Liver (tissue), 3 donors: ENCODE measurements at regions not wholly inside any gene's neighbourhood (a gene's known extent, or its start where the extent isn't known, plus 50 kb on each side); places are given as distances from the start of the nearest gene placed in this dataset.

Experiments
- EGR1 ChIP-seq, 2 donors: IDR thresholded peaks; 2 replicates each; pipeline ENCODE4 v1.6.1; 2016 to 2018; ENCODE audit warnings: antibody characterized with exemption in 2 of 2, low read depth in 2 of 2
- FOXA1 ChIP-seq: IDR thresholded peaks from 2 replicates; pipeline ENCODE4 v1.6.1; 2016; ENCODE audit warnings: antibody characterized with exemption
- GABPA ChIP-seq, 2 donors: IDR thresholded peaks in 1 of 2; conservative IDR thresholded peaks in 1 of 2; 2 replicates each; pipeline ENCODE4 v1.6.1; 2016; ENCODE audit warnings: antibody characterized with exemption in 2 of 2, mild to moderate bottlenecking in 1 of 2, moderate library complexity in 1 of 2
- JUND ChIP-seq, 2 donors: IDR thresholded peaks; 2 replicates each; pipeline ENCODE4 v1.6.1; 2016; ENCODE audit warnings: antibody characterized with exemption in 2 of 2
- NR2F2 ChIP-seq: IDR thresholded peaks from 2 replicates; pipeline ENCODE4 v1.6.1; 2016; ENCODE audit warnings: antibody characterized with exemption
- RXRA ChIP-seq, 2 donors: IDR thresholded peaks; 2 replicates each; pipeline ENCODE4 v1.6.1; 2017 to 2018; ENCODE audit warnings: antibody characterized with exemption in 2 of 2, mild to moderate bottlenecking in 1 of 2
- SP1 ChIP-seq: IDR thresholded peaks from 2 replicates; pipeline ENCODE4 v1.6.1; 2018; ENCODE audit warnings: antibody characterized with exemption, mild to moderate bottlenecking
- TAF1 ChIP-seq: conservative IDR thresholded peaks from 2 replicates; pipeline ENCODE4 v1.6.1; 2016; ENCODE audit warnings: antibody characterized with exemption, mild to moderate bottlenecking
- YY1 ChIP-seq: IDR thresholded peaks from 2 replicates; pipeline ENCODE4 v1.6.1; 2016; ENCODE audit warnings: antibody characterized with exemption, mild to moderate bottlenecking
- TF ChIP-seq, protein P1 (sequence below): IDR thresholded peaks from 2 replicates; pipeline ENCODE4 v1.6.1; 2016; ENCODE audit warnings: antibody characterized with exemption
- TF ChIP-seq, protein P2 (sequence below): fragments of 150-350 bp; IDR thresholded peaks from 2 replicates; pipeline ENCODE4 v1.5.1; 2017; ENCODE audit warnings: improper control_type of control experiment, low read depth, low read length; ENCODE audit not compliant: missing input control
- TF ChIP-seq, protein P3 (sequence below): IDR thresholded peaks from 2 replicates; pipeline ENCODE4 v1.6.1; 2016; ENCODE audit warnings: antibody characterized with exemption, mild to moderate bottlenecking
- TF ChIP-seq, protein P4 (sequence below): IDR thresholded peaks from 2 replicates; pipeline ENCODE4 v1.6.1; 2016; ENCODE audit warnings: antibody characterized with exemption
- donor health status: healthy.
- donor health status: healthy.

DNA sequence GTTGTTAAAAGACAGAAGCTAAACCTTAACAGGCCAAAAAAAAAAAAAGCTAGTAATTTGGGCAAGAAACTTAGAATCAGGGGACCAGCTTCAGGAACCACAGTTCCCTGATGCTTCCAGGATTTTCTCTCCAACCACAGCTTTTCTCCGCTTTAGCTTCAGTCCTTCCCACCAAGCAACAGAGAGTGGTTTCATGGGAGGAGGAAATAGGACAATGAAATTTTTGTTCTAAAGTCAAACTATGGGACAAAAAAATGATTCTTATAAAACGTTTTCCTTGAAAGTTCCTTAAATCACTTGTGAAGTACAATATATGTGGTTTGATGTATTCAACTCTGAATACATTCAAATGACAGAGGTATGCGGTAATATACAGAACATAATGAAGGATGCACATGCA is 71.0 kb upstream of the DHX15 start:
- TF ChIP-seq, protein P1, sequence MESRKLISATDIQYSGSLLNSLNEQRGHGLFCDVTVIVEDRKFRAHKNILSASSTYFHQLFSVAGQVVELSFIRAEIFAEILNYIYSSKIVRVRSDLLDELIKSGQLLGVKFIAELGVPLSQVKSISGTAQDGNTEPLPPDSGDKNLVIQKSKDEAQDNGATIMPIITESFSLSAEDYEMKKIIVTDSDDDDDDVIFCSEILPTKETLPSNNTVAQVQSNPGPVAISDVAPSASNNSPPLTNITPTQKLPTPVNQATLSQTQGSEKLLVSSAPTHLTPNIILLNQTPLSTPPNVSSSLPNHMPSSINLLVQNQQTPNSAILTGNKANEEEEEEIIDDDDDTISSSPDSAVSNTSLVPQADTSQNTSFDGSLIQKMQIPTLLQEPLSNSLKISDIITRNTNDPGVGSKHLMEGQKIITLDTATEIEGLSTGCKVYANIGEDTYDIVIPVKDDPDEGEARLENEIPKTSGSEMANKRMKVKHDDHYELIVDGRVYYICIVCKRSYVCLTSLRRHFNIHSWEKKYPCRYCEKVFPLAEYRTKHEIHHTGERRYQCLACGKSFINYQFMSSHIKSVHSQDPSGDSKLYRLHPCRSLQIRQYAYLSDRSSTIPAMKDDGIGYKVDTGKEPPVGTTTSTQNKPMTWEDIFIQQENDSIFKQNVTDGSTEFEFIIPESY, result no peak
- no peak for TF ChIP-seq GABPA (IDR thresholded peaks at IDR 0.05 in 1 of 2, conservative IDR thresholded peaks at IDR 0.05 in 1 of 2)
- TF ChIP-seq, protein P2, sequence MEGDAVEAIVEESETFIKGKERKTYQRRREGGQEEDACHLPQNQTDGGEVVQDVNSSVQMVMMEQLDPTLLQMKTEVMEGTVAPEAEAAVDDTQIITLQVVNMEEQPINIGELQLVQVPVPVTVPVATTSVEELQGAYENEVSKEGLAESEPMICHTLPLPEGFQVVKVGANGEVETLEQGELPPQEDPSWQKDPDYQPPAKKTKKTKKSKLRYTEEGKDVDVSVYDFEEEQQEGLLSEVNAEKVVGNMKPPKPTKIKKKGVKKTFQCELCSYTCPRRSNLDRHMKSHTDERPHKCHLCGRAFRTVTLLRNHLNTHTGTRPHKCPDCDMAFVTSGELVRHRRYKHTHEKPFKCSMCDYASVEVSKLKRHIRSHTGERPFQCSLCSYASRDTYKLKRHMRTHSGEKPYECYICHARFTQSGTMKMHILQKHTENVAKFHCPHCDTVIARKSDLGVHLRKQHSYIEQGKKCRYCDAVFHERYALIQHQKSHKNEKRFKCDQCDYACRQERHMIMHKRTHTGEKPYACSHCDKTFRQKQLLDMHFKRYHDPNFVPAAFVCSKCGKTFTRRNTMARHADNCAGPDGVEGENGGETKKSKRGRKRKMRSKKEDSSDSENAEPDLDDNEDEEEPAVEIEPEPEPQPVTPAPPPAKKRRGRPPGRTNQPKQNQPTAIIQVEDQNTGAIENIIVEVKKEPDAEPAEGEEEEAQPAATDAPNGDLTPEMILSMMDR, result no peak
- no peak for TF ChIP-seq SP1
- TF ChIP-seq, protein P3, sequence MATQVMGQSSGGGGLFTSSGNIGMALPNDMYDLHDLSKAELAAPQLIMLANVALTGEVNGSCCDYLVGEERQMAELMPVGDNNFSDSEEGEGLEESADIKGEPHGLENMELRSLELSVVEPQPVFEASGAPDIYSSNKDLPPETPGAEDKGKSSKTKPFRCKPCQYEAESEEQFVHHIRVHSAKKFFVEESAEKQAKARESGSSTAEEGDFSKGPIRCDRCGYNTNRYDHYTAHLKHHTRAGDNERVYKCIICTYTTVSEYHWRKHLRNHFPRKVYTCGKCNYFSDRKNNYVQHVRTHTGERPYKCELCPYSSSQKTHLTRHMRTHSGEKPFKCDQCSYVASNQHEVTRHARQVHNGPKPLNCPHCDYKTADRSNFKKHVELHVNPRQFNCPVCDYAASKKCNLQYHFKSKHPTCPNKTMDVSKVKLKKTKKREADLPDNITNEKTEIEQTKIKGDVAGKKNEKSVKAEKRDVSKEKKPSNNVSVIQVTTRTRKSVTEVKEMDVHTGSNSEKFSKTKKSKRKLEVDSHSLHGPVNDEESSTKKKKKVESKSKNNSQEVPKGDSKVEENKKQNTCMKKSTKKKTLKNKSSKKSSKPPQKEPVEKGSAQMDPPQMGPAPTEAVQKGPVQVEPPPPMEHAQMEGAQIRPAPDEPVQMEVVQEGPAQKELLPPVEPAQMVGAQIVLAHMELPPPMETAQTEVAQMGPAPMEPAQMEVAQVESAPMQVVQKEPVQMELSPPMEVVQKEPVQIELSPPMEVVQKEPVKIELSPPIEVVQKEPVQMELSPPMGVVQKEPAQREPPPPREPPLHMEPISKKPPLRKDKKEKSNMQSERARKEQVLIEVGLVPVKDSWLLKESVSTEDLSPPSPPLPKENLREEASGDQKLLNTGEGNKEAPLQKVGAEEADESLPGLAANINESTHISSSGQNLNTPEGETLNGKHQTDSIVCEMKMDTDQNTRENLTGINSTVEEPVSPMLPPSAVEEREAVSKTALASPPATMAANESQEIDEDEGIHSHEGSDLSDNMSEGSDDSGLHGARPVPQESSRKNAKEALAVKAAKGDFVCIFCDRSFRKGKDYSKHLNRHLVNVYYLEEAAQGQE, result no peak
- TF ChIP-seq TAF1, result no peak
- no peak for TF ChIP-seq FOXA1
- TF ChIP-seq, protein P4, sequence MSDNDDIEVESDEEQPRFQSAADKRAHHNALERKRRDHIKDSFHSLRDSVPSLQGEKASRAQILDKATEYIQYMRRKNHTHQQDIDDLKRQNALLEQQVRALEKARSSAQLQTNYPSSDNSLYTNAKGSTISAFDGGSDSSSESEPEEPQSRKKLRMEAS, result no peak
- no peak for TF ChIP-seq RXRA (IDR thresholded peaks at IDR 0.05)
- TF ChIP-seq JUND (IDR thresholded peaks at IDR 0.05), result no peak
- TF ChIP-seq NR2F2, result no peak
- no peak for TF ChIP-seq EGR1 (IDR thresholded peaks at IDR 0.05; ENCODE audit: low read depth in 2 of 2)
- TF ChIP-seq YY1, result no peak
